ENCODE measurements at regions not wholly inside any gene's neighbourhood (a gene's known extent, or its start where the extent isn't known, plus 50 kb on each side); places are given as distances from the start of the nearest gene placed in this dataset.

DNA sequence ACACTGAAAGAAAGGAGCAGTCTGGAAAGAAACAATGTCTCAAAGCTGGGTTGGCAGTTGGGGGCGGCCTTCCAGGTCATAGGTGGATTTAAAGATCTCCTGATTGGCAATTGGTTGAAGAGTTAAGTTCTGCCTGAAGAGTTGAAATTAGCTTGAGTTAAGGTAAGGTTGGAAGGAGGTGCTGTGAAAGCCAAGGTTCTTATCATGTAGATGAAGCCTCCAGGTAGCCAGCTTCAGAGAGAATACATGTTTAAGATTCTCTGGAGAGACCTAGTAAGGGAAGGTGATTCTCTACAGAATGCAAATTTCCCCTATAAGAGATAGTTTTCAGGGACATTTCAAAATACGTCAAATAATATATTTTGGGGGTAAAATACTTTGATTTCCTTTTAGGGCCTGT lies 387.1 kb downstream of the TMEM232 start:
- no peaks in the 10 kb centered on the region for H3K4me1 Mint-ChIP-seq (ENCODE audit: low read depth in 2 of 2)
- ATAC-seq (no peak), DNase-seq (ENCODE audit: low spot score) (no peak)
- H3K9me3 Mint-ChIP-seq = peaks cover 3% of the 10 kb centered on the region
- no peaks in the 10 kb centered on the region for H3K27me3 Mint-ChIP-seq
- H3K36me3 Mint-ChIP-seq = no peaks in the 10 kb centered on the region
- no peak overlapping the region for H3K27ac Mint-ChIP-seq
- no peak overlapping the region for H3K4me3 Mint-ChIP-seq

GRCh38 chr5:110341836-110342235 lies 384.6 kb downstream of the TMEM232 start:
- Mint-ChIP-seq H3K9me3 (peaks cover 1% of the 10 kb centered on the region), H3K4me3 (no peak overlapping the region), H3K27ac (no peak overlapping the region), H3K36me3 (no peaks in the 10 kb centered on the region), H3K27me3 (no peaks in the 10 kb centered on the region), H3K4me1 (ENCODE audit: low read depth in 2 of 2) (no peaks in the 10 kb centered on the region)
- DNase-seq (ENCODE audit: low spot score) = no peak
- no peak for ATAC-seq

- H3K27ac Mint-ChIP-seq = no peak overlapping the region
- no peak overlapping the region for H3K4me3 Mint-ChIP-seq
- H3K27me3 Mint-ChIP-seq = no peaks in the 10 kb centered on the region
- ATAC-seq (no peak), DNase-seq (ENCODE audit: low spot score) (no peak)
- no peaks in the 10 kb centered on the region for H3K36me3 Mint-ChIP-seq
- no peaks in the 10 kb centered on the region for H3K9me3 Mint-ChIP-seq
- H3K4me1 Mint-ChIP-seq (ENCODE audit: low read depth in 2 of 2) = no peaks in the 10 kb centered on the region
Observed at GRCh38 chr5:110342683-110343082, 383.8 kb downstream of the TMEM232 start.

DNA sequence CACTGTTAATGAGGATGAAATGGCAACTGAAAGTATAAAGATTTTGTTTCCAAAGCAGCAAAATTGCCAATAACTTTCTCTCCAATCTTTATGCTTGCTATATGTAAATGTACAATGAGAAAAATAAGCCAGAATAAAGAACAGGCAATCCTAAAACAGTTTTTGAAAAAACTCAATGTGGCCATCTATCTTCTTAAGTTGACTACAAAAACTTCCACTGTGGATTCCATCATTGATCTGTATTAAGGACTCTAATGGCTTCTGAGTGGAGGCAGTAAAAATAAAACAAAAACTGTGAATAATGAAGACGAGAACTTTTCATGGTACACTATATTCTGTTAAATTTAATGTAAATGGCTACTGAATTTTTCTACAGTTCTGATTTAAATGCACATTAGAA lies 382.9 kb downstream of the TMEM232 start:
- DNase-seq (ENCODE audit: low spot score) (no peak), ATAC-seq (no peak)
- H3K27ac Mint-ChIP-seq = no peak overlapping the region
- no peaks in the 10 kb centered on the region for H3K27me3 Mint-ChIP-seq
- no peaks in the 10 kb centered on the region for H3K36me3 Mint-ChIP-seq
- no peaks in the 10 kb centered on the region for H3K4me1 Mint-ChIP-seq (ENCODE audit: low read depth in 2 of 2)
- no peaks in the 10 kb centered on the region for H3K9me3 Mint-ChIP-seq
- no peak overlapping the region for H3K4me3 Mint-ChIP-seq

DNA sequence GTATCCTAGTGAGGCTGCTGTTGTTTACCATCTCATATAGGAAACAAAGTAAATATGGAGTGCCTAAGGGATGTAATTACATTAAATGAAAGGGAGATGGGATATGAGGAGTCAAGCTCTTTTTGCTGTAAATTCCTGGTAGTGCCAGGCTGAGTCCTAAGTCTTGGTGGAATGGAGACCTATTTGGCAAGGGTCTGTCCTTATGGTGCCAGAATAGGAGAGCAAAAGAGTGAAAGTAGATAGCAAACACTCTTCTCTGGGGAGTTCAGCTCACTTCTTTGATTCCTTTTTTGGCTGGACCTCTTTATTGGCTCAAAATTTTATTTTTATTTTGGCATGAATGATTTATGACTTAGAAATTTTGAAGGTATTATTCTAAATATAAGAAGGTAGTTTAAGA lies 380.8 kb downstream of the TMEM232 start:
- no peaks in the 10 kb centered on the region for H3K36me3 Mint-ChIP-seq
- peaks cover 3% of the 10 kb centered on the region for H3K9me3 Mint-ChIP-seq
- H3K4me3 Mint-ChIP-seq = no peak overlapping the region
- no peaks in the 10 kb centered on the region for H3K4me1 Mint-ChIP-seq (ENCODE audit: low read depth in 2 of 2)
- no peak for DNase-seq (ENCODE audit: low spot score)
- H3K27me3 Mint-ChIP-seq = no peaks in the 10 kb centered on the region
- ATAC-seq = no peak
- H3K27ac Mint-ChIP-seq = no peak overlapping the region

DNA sequence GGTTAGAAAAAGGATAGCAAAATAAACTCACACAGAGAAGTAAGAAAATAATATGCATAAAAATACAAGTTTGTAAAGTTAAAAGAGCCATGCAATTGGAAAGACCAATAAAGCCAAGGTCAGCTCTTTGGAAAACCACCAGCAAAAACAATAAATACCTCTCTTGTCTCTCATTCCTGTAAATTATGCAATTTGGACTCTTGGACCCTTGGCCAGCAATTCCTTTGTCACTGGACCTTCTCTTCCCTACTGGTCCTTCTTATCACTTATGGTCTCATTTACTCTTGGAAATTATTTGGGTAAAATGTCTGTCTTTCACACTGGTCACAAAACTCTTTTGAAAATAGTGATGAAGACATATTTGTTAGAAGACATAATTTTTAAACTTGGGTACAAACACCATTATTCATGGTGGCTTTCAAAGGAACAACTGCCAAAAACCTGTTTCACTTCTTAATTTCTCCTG lies 379.5 kb downstream of the TMEM232 start:
- ATAC-seq (no peak), DNase-seq (ENCODE audit: low spot score) (no peak)
- Mint-ChIP-seq H3K4me3 (no peak overlapping the region), H3K27ac (no peak overlapping the region), H3K36me3 (no peaks in the 10 kb centered on the region), H3K9me3 (peaks cover 6% of the 10 kb centered on the region), H3K4me1 (ENCODE audit: low read depth in 2 of 2) (no peaks in the 10 kb centered on the region), H3K27me3 (no peaks in the 10 kb centered on the region)

DNA sequence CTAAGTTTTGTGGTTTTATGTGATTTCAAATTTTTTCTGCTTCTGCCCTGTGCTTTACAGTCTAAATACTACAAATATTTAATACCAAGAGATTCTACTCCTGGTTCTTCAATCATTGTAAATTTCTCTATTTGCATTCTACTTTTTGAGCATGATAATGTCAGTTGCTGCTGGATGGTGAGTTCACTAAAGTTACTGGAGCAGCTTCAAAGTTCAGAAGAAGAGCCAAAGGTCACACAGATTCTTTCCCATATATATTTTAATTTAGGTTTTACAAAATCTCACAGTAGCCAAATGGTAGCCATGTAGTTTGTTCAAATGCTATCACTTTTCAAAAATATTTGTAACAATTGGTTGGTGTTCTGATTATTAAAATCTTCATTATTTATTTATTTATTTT lies 378.7 kb downstream of the TMEM232 start:
- Mint-ChIP-seq H3K4me3 (no peak overlapping the region), H3K9me3 (peaks cover 6% of the 10 kb centered on the region), H3K36me3 (no peaks in the 10 kb centered on the region), H3K27ac (no peak overlapping the region), H3K27me3 (no peaks in the 10 kb centered on the region), H3K4me1 (ENCODE audit: low read depth in 2 of 2) (no peaks in the 10 kb centered on the region)
- no peak for DNase-seq (ENCODE audit: low spot score)
- ATAC-seq = no peak

GRCh38 chr5:110351430-110351829 lies 375.0 kb downstream of the TMEM232 start:
- Mint-ChIP-seq H3K9me3 (peaks cover 10% of the 10 kb centered on the region), H3K4me3 (no peak overlapping the region), H3K4me1 (ENCODE audit: low read depth in 2 of 2) (no peaks in the 10 kb centered on the region), H3K36me3 (no peaks in the 10 kb centered on the region), H3K27ac (no peak overlapping the region), H3K27me3 (no peaks in the 10 kb centered on the region)
- ATAC-seq (no peak), DNase-seq (ENCODE audit: low spot score) (no peak)

GRCh38 chr5:110354311-110354710 lies 372.2 kb downstream of the TMEM232 start:
- no peaks in the 10 kb centered on the region for H3K27me3 Mint-ChIP-seq
- H3K4me1 Mint-ChIP-seq (ENCODE audit: low read depth in 2 of 2) = no peaks in the 10 kb centered on the region
- DNase-seq (ENCODE audit: low spot score) = no peak
- H3K4me3 Mint-ChIP-seq = no peak overlapping the region
- H3K9me3 Mint-ChIP-seq = peaks cover 15% of the 10 kb centered on the region
- ATAC-seq = no peak
- H3K27ac Mint-ChIP-seq = no peak overlapping the region
- H3K36me3 Mint-ChIP-seq = no peaks in the 10 kb centered on the region

DNA sequence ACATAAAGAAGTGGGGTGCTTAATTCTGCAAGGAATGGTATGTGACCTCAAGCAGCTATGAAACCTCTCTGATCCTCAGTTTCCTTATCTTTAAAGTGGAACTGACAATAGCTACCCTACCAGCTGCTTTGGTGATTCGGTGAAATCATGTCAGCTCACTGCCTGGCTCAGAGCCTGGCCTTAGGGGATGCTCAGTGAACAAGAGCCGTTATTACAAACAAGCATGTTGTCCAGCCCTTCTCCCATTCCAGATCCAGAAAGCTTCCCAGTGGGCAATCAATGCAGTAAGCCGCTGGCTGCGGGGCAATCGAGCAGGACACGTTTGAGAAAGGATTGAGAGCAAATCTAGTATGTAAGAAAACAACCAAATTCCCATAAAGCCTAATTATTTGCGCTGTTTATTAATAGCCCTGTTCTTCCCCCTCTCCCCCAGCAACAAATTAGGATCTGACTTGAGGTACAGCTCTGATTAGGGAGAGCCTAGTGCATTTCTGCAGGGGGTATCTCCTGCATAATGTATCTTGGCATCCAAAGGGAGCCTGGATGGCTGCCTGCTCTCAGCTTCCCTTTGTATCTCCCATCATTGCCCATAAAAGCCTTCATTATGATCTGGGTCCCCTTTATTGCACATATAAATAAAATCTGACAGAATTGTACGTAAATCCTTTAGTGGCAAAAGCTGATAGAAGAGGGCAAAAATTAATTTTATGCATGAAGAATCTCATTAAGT lies 371.4 kb downstream of the TMEM232 start:
- no peak overlapping the region for H3K4me3 Mint-ChIP-seq
- ATAC-seq (no peak), DNase-seq (ENCODE audit: low spot score) (no peak)
- no peak overlapping the region for H3K27ac Mint-ChIP-seq
- H3K9me3 Mint-ChIP-seq = peaks cover 15% of the 10 kb centered on the region
- H3K4me1 Mint-ChIP-seq (ENCODE audit: low read depth in 2 of 2) = no peaks in the 10 kb centered on the region
- H3K27me3 Mint-ChIP-seq = no peaks in the 10 kb centered on the region
- H3K36me3 Mint-ChIP-seq = no peaks in the 10 kb centered on the region

DNA sequence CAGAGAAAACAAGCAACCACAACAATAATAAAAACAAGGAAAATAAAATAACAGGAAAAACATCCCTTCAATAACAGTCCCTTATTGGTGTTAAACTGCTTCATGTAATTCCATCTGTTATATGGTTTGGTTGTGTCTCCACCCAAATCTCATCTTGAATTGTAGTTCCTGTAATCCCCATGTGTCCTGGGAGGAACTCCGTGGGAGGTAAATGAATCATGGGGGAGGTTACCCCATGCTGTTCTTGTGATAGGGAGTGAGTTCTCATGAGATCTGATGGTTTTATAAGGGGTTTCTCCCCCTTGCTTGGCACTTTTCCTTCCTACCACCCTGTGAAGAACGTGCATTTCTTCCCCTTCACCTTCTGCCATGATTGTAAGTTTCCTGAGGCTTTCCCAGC lies 369.8 kb downstream of the TMEM232 start:
- H3K4me1 Mint-ChIP-seq (ENCODE audit: low read depth in 2 of 2) = no peaks in the 10 kb centered on the region
- ATAC-seq (no peak), DNase-seq (ENCODE audit: low spot score) (no peak)
- H3K27me3 Mint-ChIP-seq = no peaks in the 10 kb centered on the region
- H3K27ac Mint-ChIP-seq = no peak overlapping the region
- peaks cover 11% of the 10 kb centered on the region for H3K9me3 Mint-ChIP-seq
- H3K4me3 Mint-ChIP-seq = no peak overlapping the region
- no peaks in the 10 kb centered on the region for H3K36me3 Mint-ChIP-seq

DNA sequence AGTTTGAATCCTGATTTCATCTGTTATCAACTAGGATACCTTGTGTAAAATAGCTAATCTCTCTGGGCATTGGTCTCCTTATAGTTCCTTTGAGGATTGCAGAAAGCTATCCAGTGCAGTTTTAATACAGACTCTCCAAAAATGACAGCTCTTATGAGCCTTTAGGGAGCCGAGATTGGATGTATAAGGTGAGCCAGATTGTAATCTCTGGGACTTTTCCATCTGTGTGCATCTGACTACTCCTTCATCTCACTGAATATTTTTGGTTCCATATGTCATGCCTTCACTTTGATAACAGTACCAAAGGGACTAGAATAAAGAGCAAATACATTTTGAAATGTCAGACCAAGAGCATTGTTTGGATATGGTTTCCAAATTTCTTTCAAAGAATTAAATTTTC lies 367.2 kb downstream of the TMEM232 start:
- DNase-seq (ENCODE audit: low spot score) (no peak), ATAC-seq (no peak)
- Mint-ChIP-seq H3K4me3 (no peak overlapping the region), H3K27ac (no peak overlapping the region), H3K4me1 (ENCODE audit: low read depth in 2 of 2) (no peaks in the 10 kb centered on the region), H3K27me3 (no peaks in the 10 kb centered on the region), H3K9me3 (peaks cover 5% of the 10 kb centered on the region), H3K36me3 (no peaks in the 10 kb centered on the region)

- no peaks in the 10 kb centered on the region for H3K36me3 Mint-ChIP-seq
- ATAC-seq (no peak), DNase-seq (ENCODE audit: low spot score) (no peak)
- H3K4me3 Mint-ChIP-seq = no peak overlapping the region
- no peaks in the 10 kb centered on the region for H3K4me1 Mint-ChIP-seq (ENCODE audit: low read depth in 2 of 2)
- peaks cover 5% of the 10 kb centered on the region for H3K9me3 Mint-ChIP-seq
- no peaks in the 10 kb centered on the region for H3K27me3 Mint-ChIP-seq
- no peak overlapping the region for H3K27ac Mint-ChIP-seq
Observed at GRCh38 chr5:110361471-110361870, 365.0 kb downstream of the TMEM232 start.

- Mint-ChIP-seq H3K27me3 (no peaks in the 10 kb centered on the region), H3K4me3 (no peak overlapping the region), H3K9me3 (peaks cover 4% of the 10 kb centered on the region), H3K4me1 (ENCODE audit: low read depth in 2 of 2) (no peaks in the 10 kb centered on the region), H3K27ac (no peak overlapping the region), H3K36me3 (no peaks in the 10 kb centered on the region)
- DNase-seq (ENCODE audit: low spot score) (no peak), ATAC-seq (no peak)
Observed at GRCh38 chr5:110362261-110362660, 364.2 kb downstream of the TMEM232 start.

DNA sequence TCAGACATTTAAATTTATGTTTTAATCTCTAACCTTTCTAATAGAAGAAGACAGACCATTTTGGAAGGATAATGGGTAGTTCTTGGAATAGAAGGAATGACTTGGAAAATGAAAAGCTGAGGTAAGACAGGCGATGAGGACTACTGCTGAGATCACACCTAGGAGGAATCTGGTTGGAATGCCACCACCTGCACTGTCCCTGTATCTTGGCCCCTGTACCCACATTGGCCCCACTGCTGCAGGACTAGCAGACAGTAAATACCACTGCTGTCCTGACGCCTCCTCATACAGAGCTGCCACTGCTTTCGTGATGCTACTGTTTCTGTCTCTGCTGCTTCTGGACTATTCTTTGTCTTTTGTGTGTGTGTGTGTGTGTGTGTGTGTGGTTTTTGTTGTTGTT lies 359.8 kb downstream of the TMEM232 start:
- DNase-seq (ENCODE audit: low spot score) (no peak), ATAC-seq (no peak)
- H3K9me3 Mint-ChIP-seq = peaks cover 3% of the 10 kb centered on the region
- no peak overlapping the region for H3K4me3 Mint-ChIP-seq
- H3K4me1 Mint-ChIP-seq (ENCODE audit: low read depth in 2 of 2) = no peaks in the 10 kb centered on the region
- no peaks in the 10 kb centered on the region for H3K36me3 Mint-ChIP-seq
- no peak overlapping the region for H3K27ac Mint-ChIP-seq
- no peaks in the 10 kb centered on the region for H3K27me3 Mint-ChIP-seq

All from natural killer cell treated with Interleukin-12 subunit alpha and Interleukin-12 subunit beta and Interleukin-15 and Interleukin-18, amount 100 ng/mL, for 72 hours (primary cell).